HEK293 (cell line): ENCODE measurements at regions not wholly inside any gene's neighbourhood (a gene's known extent, or its start where the extent isn't known, plus 50 kb on each side); places are given as distances from the start of the nearest gene placed in this dataset.

Source experiments
- CTCF ChIA-PET: fragments of 350-600 bp; formaldehyde crosslinking; extraction: SDS; loops from one replicate; lab custom pipeline; 2021; ENCODE audit warnings: antibody characterized with exemption; lab: Yijun Ruan, JAX
- POLR2A ChIA-PET: fragments of 300-600 bp; formaldehyde crosslinking; extraction: SDS; loops from one replicate; lab custom pipeline; 2020; ENCODE audit warnings: antibody characterized with exemption, inconsistent platforms; lab: Yijun Ruan, JAX
- H3K27ac ChIP-seq: fragments of 200-500 bp; sonication (Bioruptor generic); 2 replicates; pipeline ENCODE4 v1.5.1; 2014; ENCODE audit warnings: low read depth, low read length, control low read depth, inconsistent platforms; ENCODE audit errors: extremely low read depth
- H3K36me3 ChIP-seq, 2 experiments: fragments of 200-500 bp in 1 of 2; sonication (Bioruptor generic) in 1 of 2; 1 replicate in 1 of 2; 2 replicates in 1 of 2; pipeline ENCODE4 v1.5.1; 2014 to 2017; ENCODE audit warnings: inconsistent platforms in 2 of 2, low read length in 2 of 2; ENCODE audit not compliant: control insufficient read depth in 2 of 2, insufficient read depth in 1 of 2
- H3K4me1 ChIP-seq: fragments of 200-500 bp; sonication (Bioruptor generic); 2 replicates; pipeline ENCODE4 v1.5.1; 2014; ENCODE audit warnings: mild to moderate bottlenecking, low read length, inconsistent platforms; ENCODE audit not compliant: control insufficient read depth, insufficient read depth
- H3K4me3 ChIP-seq: 2 replicates; pipeline ENCODE4 v1.5.1; 2011; ENCODE audit warnings: low read depth, mild to moderate bottlenecking, control low read depth, low read length, moderate library complexity
- H3K9me3 ChIP-seq: fragments of 200-500 bp; sonication (Bioruptor generic); 2 replicates; pipeline ENCODE4 v1.5.1; 2014; ENCODE audit warnings: low read depth, low read length, inconsistent platforms; ENCODE audit not compliant: control insufficient read depth, insufficient read depth
- GLI2 ChIP-seq: fragments of 450-650 bp; formaldehyde crosslinking; IDR thresholded peaks from 2 replicates; pipeline ENCODE4; 2017; ENCODE audit warnings: missing biosample characterization, missing genetic modification characterization, low read depth, borderline replicate concordance
- HIC1 ChIP-seq: fragments of 450-650 bp; formaldehyde crosslinking; IDR thresholded peaks from 2 replicates; pipeline ENCODE4 v1.5.1; 2016; ENCODE audit warnings: missing biosample characterization, missing genetic modification characterization
- REST ChIP-seq: fragments of 450-650 bp; formaldehyde crosslinking; IDR thresholded peaks from 2 replicates; pipeline ENCODE4 v1.5.1; 2016; ENCODE audit warnings: missing biosample characterization, missing genetic modification characterization
- TCF7L2 ChIP-seq: IDR thresholded peaks from 2 replicates; pipeline ENCODE4 v1.6.1; 2011; ENCODE audit warnings: low read depth, mild to moderate bottlenecking, inconsistent platforms, low read length, moderate library complexity, borderline replicate concordance
- ZBTB49 ChIP-seq: fragments of 450-650 bp; formaldehyde crosslinking; IDR thresholded peaks from 2 replicates; pipeline ENCODE4 v1.5.1; 2016; ENCODE audit warnings: missing biosample characterization, missing genetic modification characterization, low read depth
- ZBTB8A ChIP-seq: fragments of 450-650 bp; formaldehyde crosslinking; IDR thresholded peaks from 2 replicates; pipeline ENCODE4 v1.5.1; 2016; ENCODE audit warnings: missing biosample characterization, missing genetic modification characterization
- ZNF132 ChIP-seq: fragments of 450-650 bp; formaldehyde crosslinking; IDR thresholded peaks from 2 replicates; pipeline ENCODE4 v1.5.1; 2017; ENCODE audit warnings: missing biosample characterization, missing genetic modification characterization, borderline replicate concordance
- ZNF155 ChIP-seq: fragments of 450-650 bp; formaldehyde crosslinking; IDR thresholded peaks from 2 replicates; pipeline ENCODE4 v1.5.1; 2016; ENCODE audit warnings: missing biosample characterization, missing genetic modification characterization
- ZNF169 ChIP-seq: fragments of 450-650 bp; formaldehyde crosslinking; IDR thresholded peaks from 2 replicates; pipeline ENCODE4 v1.5.1; 2016; ENCODE audit warnings: missing biosample characterization, missing genetic modification characterization
- ZNF239 ChIP-seq: fragments of 450-650 bp; formaldehyde crosslinking; IDR thresholded peaks from 2 replicates; pipeline ENCODE4 v1.5.1; 2016; ENCODE audit warnings: missing biosample characterization, missing genetic modification characterization
- ZNF335 ChIP-seq: fragments of 450-650 bp; formaldehyde crosslinking; conservative IDR thresholded peaks from 2 replicates; pipeline ENCODE4 v1.5.1; 2016; ENCODE audit warnings: missing biosample characterization, missing genetic modification characterization
- ZNF354C ChIP-seq: fragments of 450-650 bp; formaldehyde crosslinking; IDR thresholded peaks from 2 replicates; pipeline ENCODE4 v1.5.1; 2016; ENCODE audit warnings: missing biosample characterization, missing genetic modification characterization, low read depth, borderline replicate concordance
- ZNF394 ChIP-seq: fragments of 450-650 bp; formaldehyde crosslinking; IDR thresholded peaks from 2 replicates; pipeline ENCODE4 v1.5.1; 2016; ENCODE audit warnings: missing biosample characterization, missing genetic modification characterization, mild to moderate bottlenecking, moderate library complexity, borderline replicate concordance
- ZNF449 ChIP-seq: fragments of 450-650 bp; formaldehyde crosslinking; IDR thresholded peaks from 2 replicates; pipeline ENCODE4 v1.5.1; 2017; ENCODE audit warnings: missing biosample characterization, mild to moderate bottlenecking, missing genetic modification characterization, moderate library complexity
- ZNF473 ChIP-seq: fragments of 450-650 bp; formaldehyde crosslinking; IDR thresholded peaks from 2 replicates; pipeline ENCODE4 v1.5.1; 2017; ENCODE audit warnings: missing biosample characterization, missing genetic modification characterization
- ZNF544 ChIP-seq: fragments of 450-650 bp; formaldehyde crosslinking; IDR thresholded peaks from 2 replicates; pipeline ENCODE4 v1.5.0; 2017; ENCODE audit warnings: missing biosample characterization, missing genetic modification characterization
- ZNF560 ChIP-seq: fragments of 450-650 bp; formaldehyde crosslinking; IDR thresholded peaks from 2 replicates; pipeline ENCODE4 v1.5.1; 2017; ENCODE audit warnings: missing biosample characterization, missing genetic modification characterization, borderline replicate concordance
- ZNF571 ChIP-seq: fragments of 450-650 bp; formaldehyde crosslinking; IDR thresholded peaks from 2 replicates; pipeline ENCODE4 v1.5.0; 2017; ENCODE audit warnings: missing biosample characterization, missing genetic modification characterization
- ZNF596 ChIP-seq: fragments of 450-650 bp; IDR thresholded peaks from 2 replicates; pipeline ENCODE4 v1.5.0; 2018; ENCODE audit warnings: missing biosample characterization, mild to moderate bottlenecking, missing genetic modification characterization, moderate library complexity
- ZNF664 ChIP-seq: fragments of 450-650 bp; formaldehyde crosslinking; IDR thresholded peaks from 2 replicates; pipeline ENCODE4 v1.5.1; 2016; ENCODE audit warnings: missing biosample characterization, missing genetic modification characterization
- ZNF785 ChIP-seq: fragments of 450-650 bp; formaldehyde crosslinking; IDR thresholded peaks from 2 replicates; pipeline ENCODE4 v1.5.1; 2016; ENCODE audit warnings: missing biosample characterization, missing genetic modification characterization
- ZNF791 ChIP-seq: fragments of 450-650 bp; formaldehyde crosslinking; IDR thresholded peaks from 2 replicates; pipeline ENCODE4 v1.5.1; 2016; ENCODE audit warnings: missing biosample characterization, missing genetic modification characterization
- ZSCAN18 ChIP-seq: fragments of 450-650 bp; formaldehyde crosslinking; IDR thresholded peaks from 2 replicates; pipeline ENCODE4 v1.5.1; 2016; ENCODE audit warnings: missing biosample characterization, missing genetic modification characterization
- ZSCAN4 ChIP-seq: fragments of 450-650 bp; formaldehyde crosslinking; IDR thresholded peaks from 2 replicates; pipeline ENCODE4 v1.5.1; 2017; ENCODE audit warnings: missing biosample characterization, missing genetic modification characterization

- no peak overlapping the region for H3K4me3 ChIP-seq
- no peaks in the 10 kb centered on the region for H3K36me3 ChIP-seq
- H3K27ac ChIP-seq = no peak overlapping the region
- POLR2A ChIA-PET = no interaction called here
- H3K9me3 ChIP-seq = no peaks in the 10 kb centered on the region
- H3K4me1 ChIP-seq = no peaks in the 10 kb centered on the region
- CTCF ChIA-PET = no interaction called here
- TF ChIP-seq ZNF664 (tag by site-specific recombination) (no peak), ZNF791 (tag by site-specific recombination) (no peak), ZNF785 (tag by site-specific recombination) (no peak), ZNF169 (tag by site-specific recombination) (no peak), ZNF354C (tag by site-specific recombination) (no peak), TCF7L2 (no peak), ZNF596 (no peak), ZBTB49 (tag by site-specific recombination) (no peak), ZNF335 (tag by site-specific recombination) (no peak), ZSCAN4 (no peak), ZNF394 (tag by site-specific recombination) (no peak), ZNF560 (no peak), ZBTB8A (tag by site-specific recombination) (no peak), ZNF544 (tag by site-specific recombination) (no peak), ZSCAN18 (tag by site-specific recombination) (no peak), REST (tag by site-specific recombination) (no peak), ZNF473 (no peak), ZNF239 (tag by site-specific recombination) (no peak), GLI2 (tag by site-specific recombination) (no peak)
Measured at GRCh38 chr2:200254773-200255172, 51.7 kb upstream of the SPATS2L start.

- H3K4me1 ChIP-seq = no peaks in the 10 kb centered on the region
- ChIA-PET CTCF (interaction anchor here (0.7 kb wide), 1 partner anchor 124 kb away, joined by 3 read pairs; no protein-coding TSS in a partner anchor), POLR2A (no interaction called here)
- no peak overlapping the region for H3K27ac ChIP-seq
- no peaks in the 10 kb centered on the region for H3K36me3 ChIP-seq
- no peaks in the 10 kb centered on the region for H3K9me3 ChIP-seq
- H3K4me3 ChIP-seq = no peak overlapping the region
- TF ChIP-seq ZNF155 (tag by site-specific recombination) = no peak
- no peak for TF ChIP-seq ZNF571 (tag by site-specific recombination)
- TF ChIP-seq ZNF132 (tag by site-specific recombination) = no peak
- no peak for TF ChIP-seq HIC1 (tag by site-specific recombination)
- no peak for TF ChIP-seq ZNF449
Measured at GRCh38 chr2:200255549-200255948, 50.9 kb upstream of the SPATS2L start.
